OCI-LY1 (cell line): ENCODE measurements at regions not wholly inside any gene's neighbourhood (a gene's known extent, or its start where the extent isn't known, plus 50 kb on each side); places are given as distances from the start of the nearest gene placed in this dataset.
A peak's percentile ranks its signal among the peaks of the same experiment; 100 is the strongest.

ENCODE experiments used
- H2AFZ ChIP-seq: fragments of 200-600 bp; sonication (generic), shearing (Covaris generic); 2 replicates; pipeline ENCODE4 v1.6.0; 2014; ENCODE audit warnings: antibody characterized with exemption, mild to moderate bottlenecking, low read length
- H3F3A ChIP-seq: fragments of 200-600 bp; sonication (generic), shearing (Covaris generic); 2 replicates; pipeline ENCODE4 v1.6.0; 2014; ENCODE audit warnings: mild to moderate bottlenecking, antibody characterized with exemption, low read length, moderate library complexity; ENCODE audit not compliant: insufficient read depth
- H3K27ac ChIP-seq: fragments of 200-600 bp; sonication (generic); 2 replicates; pipeline ENCODE4 v1.5.1; 2014; ENCODE audit warnings: low read length, mixed run types, mild to moderate bottlenecking, low read depth; ENCODE audit not compliant: poor library complexity, severe bottlenecking
- H3K27me3 ChIP-seq: fragments of 200-600 bp; sonication (generic); 2 replicates; pipeline ENCODE4 v1.6.0; 2014; ENCODE audit warnings: antibody characterized with exemption, mild to moderate bottlenecking, low read length, moderate library complexity; ENCODE audit not compliant: insufficient read depth
- H3K36me3 ChIP-seq: fragments of 200-600 bp; sonication (generic); 2 replicates; pipeline ENCODE4 v1.6.1; 2014; ENCODE audit warnings: mild to moderate bottlenecking, antibody characterized with exemption, low read length, moderate library complexity, mixed read lengths; ENCODE audit not compliant: insufficient read depth
- H3K4me1 ChIP-seq: fragments of 200-600 bp; sonication (generic); 2 replicates; pipeline ENCODE4 v1.5.1; 2014; ENCODE audit warnings: mild to moderate bottlenecking, low read length, moderate library complexity; ENCODE audit not compliant: insufficient read depth, severe bottlenecking
- H3K4me2 ChIP-seq: fragments of 200-600 bp; sonication (generic), shearing (Covaris generic); 2 replicates; pipeline ENCODE4 v1.6.1; 2014; ENCODE audit warnings: low read length
- H3K4me3 ChIP-seq: fragments of 200-600 bp; sonication (generic); 2 replicates; pipeline ENCODE4 v1.5.1; 2014; ENCODE audit warnings: low read length, low read depth, mild to moderate bottlenecking, mixed read lengths; ENCODE audit not compliant: poor library complexity, severe bottlenecking
- H3K79me2 ChIP-seq: fragments of 200-600 bp; shearing (Covaris generic); 2 replicates; pipeline ENCODE4 v1.6.1; 2016; ENCODE audit warnings: mixed run types, low read length, mixed read lengths; ENCODE audit not compliant: insufficient read depth
- H3K9ac ChIP-seq: fragments of 200-600 bp; sonication (generic), shearing (Covaris generic); 2 replicates; pipeline ENCODE4 v1.6.1; 2014; ENCODE audit warnings: mild to moderate bottlenecking, low read length, mixed read lengths
- H3K9me2 ChIP-seq: fragments of 200-600 bp; sonication (generic), shearing (Covaris generic); 2 replicates; pipeline ENCODE4 v1.6.1; 2014; ENCODE audit warnings: low read depth, mild to moderate bottlenecking, low read length, mixed read lengths
- H3K9me3 ChIP-seq: fragments of 200-600 bp; shearing (Covaris generic); 2 replicates; pipeline ENCODE4 v1.6.1; 2014; ENCODE audit warnings: low read length, mixed read lengths
- H4K20me1 ChIP-seq: fragments of 200-600 bp; sonication (generic), shearing (Covaris generic); 2 replicates; pipeline ENCODE4 v1.6.0; 2016; ENCODE audit warnings: mild to moderate bottlenecking, low read length; ENCODE audit not compliant: insufficient read depth
- EZH2 ChIP-seq: fragments of 200-600 bp; sonication (generic), shearing (Covaris generic); IDR thresholded peaks from 2 replicates; pipeline ENCODE4 v1.8.0; 2017; ENCODE audit warnings: borderline replicate concordance, mixed run types, mild to moderate bottlenecking, antibody characterized with exemption, low read length, moderate library complexity, mixed read lengths
- TF ChIP-seq, protein P1 (sequence below): fragments of 200-600 bp; sonication (generic), shearing (Covaris generic); IDR thresholded peaks from 2 replicates; pipeline ENCODE4 v1.5.1; 2017; ENCODE audit warnings: mild to moderate bottlenecking, antibody characterized with exemption, low read length, moderate library complexity, mixed read lengths

DNA sequence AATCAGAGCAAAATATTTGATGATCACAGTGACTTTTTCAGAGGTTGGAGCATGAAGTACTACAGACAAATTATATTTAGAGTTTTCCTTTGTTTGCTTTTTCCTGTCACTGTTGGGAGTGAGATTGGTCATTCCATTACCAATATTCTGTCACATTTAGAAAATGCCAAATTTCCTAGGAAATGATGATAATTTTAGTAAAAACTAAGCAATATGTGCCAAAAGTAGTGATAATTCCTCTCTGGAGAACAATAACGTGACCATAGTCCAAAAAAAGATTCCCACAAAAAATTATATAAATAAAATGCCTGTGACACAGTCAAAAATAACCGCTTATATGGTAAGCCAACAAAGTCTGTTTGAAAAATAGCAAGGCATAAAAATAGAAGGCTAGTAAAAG lies 2719.4 kb downstream of the PCDH9 start:
- Histone ChIP-seq H3F3A (no peaks in the 10 kb centered on the region), H3K9ac (no peak overlapping the region), H3K4me3 (no peak overlapping the region), H2AFZ (no peak overlapping the region), H3K9me2 (no peaks in the 10 kb centered on the region), H3K27me3 (no peaks in the 10 kb centered on the region), H3K4me1 (peaks cover 7% of the 10 kb centered on the region), H4K20me1 (no peaks in the 10 kb centered on the region), H3K79me2 (no peaks in the 10 kb centered on the region), H3K4me2 (no peak overlapping the region), H3K9me3 (0 out of 2 replicates have a peak, but pooled peaks cover 6% of the 10 kb centered on the region), H3K36me3 (no peaks in the 10 kb centered on the region), H3K27ac (no peak overlapping the region)
- no peak for TF ChIP-seq EZH2
- TF ChIP-seq, protein P1, sequence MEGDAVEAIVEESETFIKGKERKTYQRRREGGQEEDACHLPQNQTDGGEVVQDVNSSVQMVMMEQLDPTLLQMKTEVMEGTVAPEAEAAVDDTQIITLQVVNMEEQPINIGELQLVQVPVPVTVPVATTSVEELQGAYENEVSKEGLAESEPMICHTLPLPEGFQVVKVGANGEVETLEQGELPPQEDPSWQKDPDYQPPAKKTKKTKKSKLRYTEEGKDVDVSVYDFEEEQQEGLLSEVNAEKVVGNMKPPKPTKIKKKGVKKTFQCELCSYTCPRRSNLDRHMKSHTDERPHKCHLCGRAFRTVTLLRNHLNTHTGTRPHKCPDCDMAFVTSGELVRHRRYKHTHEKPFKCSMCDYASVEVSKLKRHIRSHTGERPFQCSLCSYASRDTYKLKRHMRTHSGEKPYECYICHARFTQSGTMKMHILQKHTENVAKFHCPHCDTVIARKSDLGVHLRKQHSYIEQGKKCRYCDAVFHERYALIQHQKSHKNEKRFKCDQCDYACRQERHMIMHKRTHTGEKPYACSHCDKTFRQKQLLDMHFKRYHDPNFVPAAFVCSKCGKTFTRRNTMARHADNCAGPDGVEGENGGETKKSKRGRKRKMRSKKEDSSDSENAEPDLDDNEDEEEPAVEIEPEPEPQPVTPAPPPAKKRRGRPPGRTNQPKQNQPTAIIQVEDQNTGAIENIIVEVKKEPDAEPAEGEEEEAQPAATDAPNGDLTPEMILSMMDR: no peak

DNA sequence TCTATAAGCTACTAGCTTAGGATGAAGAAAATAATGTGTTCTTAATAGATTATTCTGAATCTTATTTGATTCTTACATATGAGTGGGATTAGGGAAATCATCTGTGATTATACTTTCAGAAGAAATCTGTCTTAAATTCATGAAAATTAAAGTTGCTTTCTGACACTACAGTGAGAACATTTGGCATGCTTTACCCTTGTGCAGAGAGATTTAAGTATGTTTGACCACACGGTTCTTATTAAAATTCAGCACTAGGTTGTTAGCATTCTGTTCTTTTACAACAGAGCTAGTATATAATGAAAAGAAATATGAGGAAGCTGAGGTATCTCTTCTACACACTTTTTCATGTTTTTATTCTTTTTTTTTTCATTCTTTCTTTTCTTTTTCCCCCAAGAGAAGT lies 2723.9 kb downstream of the PCDH9 start:
- Histone ChIP-seq H3K9me3 (0 out of 2 replicates have a peak, but pooled peaks cover 3% of the 10 kb centered on the region), H3K27ac (no peak overlapping the region), H3K36me3 (no peaks in the 10 kb centered on the region), H3K4me2 (peak overlapping the region; percentile 42), H3K27me3 (no peaks in the 10 kb centered on the region), H3K9me2 (no peaks in the 10 kb centered on the region), H3F3A (no peaks in the 10 kb centered on the region), H4K20me1 (no peaks in the 10 kb centered on the region), H2AFZ (peak overlapping the region; percentile 81), H3K79me2 (no peaks in the 10 kb centered on the region), H3K9ac (no peak overlapping the region), H3K4me1 (peaks cover 9% of the 10 kb centered on the region), H3K4me3 (peak overlapping the region; percentile 15)
- TF ChIP-seq EZH2: no peak
- TF ChIP-seq, protein P1: no peak

DNA sequence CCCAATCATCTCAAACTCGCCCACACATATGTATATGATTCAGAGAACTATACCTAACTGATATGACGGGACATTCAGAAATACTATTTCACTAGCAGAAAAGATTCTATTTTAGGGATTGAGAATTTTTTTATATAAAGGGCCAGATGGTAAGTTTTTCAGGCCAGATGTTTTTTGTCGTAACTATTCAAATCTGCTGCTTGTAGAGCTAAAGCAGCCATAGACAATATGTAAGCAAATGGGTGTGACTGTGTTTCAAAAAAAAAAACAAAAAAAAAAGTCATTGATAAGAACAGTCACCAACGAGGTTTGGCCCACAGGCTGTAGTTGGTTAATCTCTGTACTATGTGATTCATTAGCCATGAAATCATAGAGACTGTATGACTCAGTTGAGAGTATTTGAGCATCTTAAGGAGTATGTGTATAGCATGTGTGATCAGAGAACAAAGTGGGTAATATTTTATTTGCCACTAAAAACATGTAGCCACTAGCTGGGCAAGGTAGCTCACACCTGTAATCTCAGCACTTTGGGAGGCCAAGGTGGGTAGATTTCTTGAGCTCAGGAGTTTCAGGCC lies 2724.7 kb downstream of the PCDH9 start:
- Histone ChIP-seq H3K79me2 (no peaks in the 10 kb centered on the region), H3K9me2 (no peaks in the 10 kb centered on the region), H3K36me3 (no peaks in the 10 kb centered on the region), H3K9me3 (0 out of 2 replicates have a peak, but pooled peaks cover 3% of the 10 kb centered on the region), H3K27ac (no peak overlapping the region), H3K4me2 (peak overlapping the region; percentile 42; the same call in 1 of the 2 replicates), H2AFZ (0 out of 2 replicates have a peak overlapping the region, but pooled peaks have one; percentile 81), H3F3A (no peaks in the 10 kb centered on the region), H4K20me1 (no peaks in the 10 kb centered on the region), H3K4me1 (peaks cover 9% of the 10 kb centered on the region), H3K27me3 (no peaks in the 10 kb centered on the region), H3K4me3 (peak overlapping the region; percentile 15), H3K9ac (no peak overlapping the region)
- no peak for TF ChIP-seq EZH2
- TF ChIP-seq, protein P1: no peak
